Loucy (cell line): ENCODE measurements at regions not wholly inside any gene's neighbourhood (a gene's known extent, or its start where the extent isn't known, plus 50 kb on each side); places are given as distances from the start of the nearest gene placed in this dataset.
"Not testable (repeated sequence)": the region's sequence is repeated elsewhere in the genome, so short reads cannot be mapped to it uniquely, and the experiment has no call there.

ENCODE experiments used
- H2AFZ ChIP-seq: fragments of 200-600 bp; sonication (generic); 2 replicates; pipeline ENCODE4 v1.6.0; 2016; ENCODE audit warnings: antibody characterized with exemption, mild to moderate bottlenecking, low read length, moderate library complexity
- H3F3A ChIP-seq: fragments of 200-600 bp; 2 replicates; pipeline ENCODE4 v1.6.0; 2016; ENCODE audit warnings: antibody characterized with exemption, low read depth, mild to moderate bottlenecking
- H3K27me3 ChIP-seq: fragments of 200-600 bp; sonication (generic); 2 replicates; pipeline ENCODE4 v1.6.1; 2014; ENCODE audit warnings: low read length, mild to moderate bottlenecking; ENCODE audit not compliant: insufficient read depth, poor library complexity, severe bottlenecking
- H3K36me3 ChIP-seq: fragments of 200-600 bp; sonication (generic); 2 replicates; pipeline ENCODE4 v1.6.1; 2016; ENCODE audit warnings: low read length; ENCODE audit not compliant: insufficient read depth
- H3K4me1 ChIP-seq: fragments of 200-600 bp; sonication (generic); 2 replicates; pipeline ENCODE4 v1.5.1; 2014; ENCODE audit warnings: low read length, mild to moderate bottlenecking; ENCODE audit not compliant: insufficient read depth, poor library complexity, severe bottlenecking
- H3K4me2 ChIP-seq: fragments of 200-600 bp; sonication (generic); 2 replicates; pipeline ENCODE4 v1.6.0; 2014; ENCODE audit warnings: antibody characterized with exemption, low read length, low read depth, mild to moderate bottlenecking; ENCODE audit not compliant: poor library complexity, severe bottlenecking
- H3K4me3 ChIP-seq: fragments of 200-600 bp; sonication (generic); 2 replicates; pipeline ENCODE4 v1.5.1; 2014; ENCODE audit warnings: low read length, mild to moderate bottlenecking, mixed read lengths; ENCODE audit not compliant: poor library complexity, severe bottlenecking
- H3K79me2 ChIP-seq: fragments of 200-600 bp; sonication (generic); 2 replicates; pipeline ENCODE4 v1.6.1; 2014; ENCODE audit warnings: low read length; ENCODE audit not compliant: insufficient read depth
- H3K9ac ChIP-seq: fragments of 200-600 bp; sonication (generic); 2 replicates; pipeline ENCODE4 v1.6.0; 2014; ENCODE audit warnings: mild to moderate bottlenecking, low read depth, low read length, moderate library complexity; ENCODE audit not compliant: poor library complexity, severe bottlenecking
- H3K9me2 ChIP-seq: fragments of 200-600 bp; sonication (generic); replicated peaks from 2 replicates; pipeline ENCODE4 v1.6.1; 2016; ENCODE audit warnings: low read depth, low read length, mixed read lengths
- H3K9me3 ChIP-seq: fragments of 200-600 bp; sonication (generic); 2 replicates; pipeline ENCODE4 v1.6.1; 2014; ENCODE audit warnings: mild to moderate bottlenecking, antibody characterized with exemption, low read length, low read depth; ENCODE audit not compliant: insufficient read depth
- H4K20me1 ChIP-seq: fragments of 200-600 bp; sonication (generic); 2 replicates; pipeline ENCODE4 v1.6.0; 2014; ENCODE audit warnings: antibody characterized with exemption, low read length, mild to moderate bottlenecking; ENCODE audit not compliant: insufficient read depth, poor library complexity, severe bottlenecking
- CTCF ChIP-seq: fragments of 200-600 bp; sonication (generic); conservative IDR thresholded peaks from 2 replicates; pipeline ENCODE4 v1.5.1; 2014; ENCODE audit warnings: mild to moderate bottlenecking, antibody characterized with exemption, low read length
- EZH2phosphoT487 ChIP-seq: fragments of 200-600 bp; IDR thresholded peaks from 2 replicates; pipeline ENCODE4 v1.6.1; 2018; ENCODE audit warnings: antibody characterized with exemption, mild to moderate bottlenecking, moderate library complexity, borderline replicate concordance

GRCh38 chr10:64115908-64116643, 594.9 kb downstream of the REEP3 start:
- Histone ChIP-seq H2AFZ (no peak overlapping the region), H3K4me2 (no peak overlapping the region), H3K79me2 (no peaks in the 10 kb centered on the region), H3K9me2 (no peaks in the 10 kb centered on the region), H3K36me3 (no peaks in the 10 kb centered on the region), H3K4me1 (no peaks in the 10 kb centered on the region), H3K9ac (no peak overlapping the region), H3F3A (no peaks in the 10 kb centered on the region), H4K20me1 (no peaks in the 10 kb centered on the region), H3K9me3 (no peaks in the 10 kb centered on the region), H3K27me3 (no peaks in the 10 kb centered on the region), H3K4me3 (no peak overlapping the region)
- TF ChIP-seq EZH2phosphoT487, result no peak
- TF ChIP-seq CTCF, result peak; percentile 56

GRCh38 chr10:64116707-64117106, 595.5 kb downstream of the REEP3 start:
- Histone ChIP-seq H3K79me2 (no peaks in the 10 kb centered on the region), H3K4me1 (no peaks in the 10 kb centered on the region), H3K4me2 (no peak overlapping the region), H3K4me3 (no peak overlapping the region), H4K20me1 (no peaks in the 10 kb centered on the region), H3K9me3 (no peaks in the 10 kb centered on the region), H3K36me3 (no peaks in the 10 kb centered on the region), H3K27me3 (no peaks in the 10 kb centered on the region), H3K9me2 (no peaks in the 10 kb centered on the region), H3K9ac (no peak overlapping the region), H2AFZ (no peak overlapping the region), H3F3A (no peaks in the 10 kb centered on the region)
- TF ChIP-seq CTCF (no peak), EZH2phosphoT487 (no peak)

GRCh38 chr10:64118736-64119135, 597.5 kb downstream of the REEP3 start:
- Histone ChIP-seq H3K36me3 (no peaks in the 10 kb centered on the region), H2AFZ (no peak overlapping the region), H3K4me1 (no peaks in the 10 kb centered on the region), H3K4me2 (no peak overlapping the region), H3F3A (no peaks in the 10 kb centered on the region), H4K20me1 (no peaks in the 10 kb centered on the region), H3K9ac (no peak overlapping the region), H3K9me2 (no peaks in the 10 kb centered on the region), H3K27me3 (no peaks in the 10 kb centered on the region), H3K4me3 (no peak overlapping the region), H3K9me3 (no peaks in the 10 kb centered on the region), H3K79me2 (no peaks in the 10 kb centered on the region)
- TF ChIP-seq EZH2phosphoT487 (no peak), CTCF (no peak)

GRCh38 chr10:64120301-64120980, 599.2 kb downstream of the REEP3 start:
- H3K36me3 ChIP-seq, H3F3A ChIP-seq, H2AFZ ChIP-seq, H3K9ac ChIP-seq, H3K4me1 ChIP-seq, H4K20me1 ChIP-seq, H3K4me3 ChIP-seq, H3K27me3 ChIP-seq, H3K9me3 ChIP-seq, H3K4me2 ChIP-seq, H3K79me2 ChIP-seq, H3K9me2 ChIP-seq: not testable (repeated sequence)
